GM19043 (cell line): ENCODE measurements at regions not wholly inside any gene's neighbourhood (a gene's known extent, or its start where the extent isn't known, plus 50 kb on each side); places are given as distances from the start of the nearest gene placed in this dataset.

Experiments
- ATAC-seq: cut with Tn5 transposase; IDR thresholded peaks from one replicate; pipeline ENCODE4 v1.9.1; 2021; ENCODE audit warnings: low read depth; ENCODE audit not compliant: unreplicated experiment

DNA sequence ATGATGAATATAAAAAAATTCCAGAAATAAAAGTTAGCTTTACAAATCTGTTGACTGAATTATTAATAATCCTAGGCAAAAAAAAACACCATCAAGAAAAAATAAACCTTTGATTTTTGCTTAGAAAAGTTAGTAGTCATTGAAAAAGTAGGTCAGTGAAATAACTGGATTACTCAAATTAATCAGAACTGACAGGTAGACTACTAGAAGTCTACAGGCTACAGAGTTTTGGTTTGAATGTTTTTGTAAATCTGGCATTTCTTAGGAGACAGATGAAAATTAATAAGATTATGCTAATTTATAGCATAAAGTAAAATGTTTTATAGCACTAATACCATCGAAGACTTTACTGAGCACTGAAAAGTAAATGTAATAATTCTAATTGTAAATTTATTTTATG is 511.9 kb downstream of the PTPRC start:
- ATAC-seq: no peak

DNA sequence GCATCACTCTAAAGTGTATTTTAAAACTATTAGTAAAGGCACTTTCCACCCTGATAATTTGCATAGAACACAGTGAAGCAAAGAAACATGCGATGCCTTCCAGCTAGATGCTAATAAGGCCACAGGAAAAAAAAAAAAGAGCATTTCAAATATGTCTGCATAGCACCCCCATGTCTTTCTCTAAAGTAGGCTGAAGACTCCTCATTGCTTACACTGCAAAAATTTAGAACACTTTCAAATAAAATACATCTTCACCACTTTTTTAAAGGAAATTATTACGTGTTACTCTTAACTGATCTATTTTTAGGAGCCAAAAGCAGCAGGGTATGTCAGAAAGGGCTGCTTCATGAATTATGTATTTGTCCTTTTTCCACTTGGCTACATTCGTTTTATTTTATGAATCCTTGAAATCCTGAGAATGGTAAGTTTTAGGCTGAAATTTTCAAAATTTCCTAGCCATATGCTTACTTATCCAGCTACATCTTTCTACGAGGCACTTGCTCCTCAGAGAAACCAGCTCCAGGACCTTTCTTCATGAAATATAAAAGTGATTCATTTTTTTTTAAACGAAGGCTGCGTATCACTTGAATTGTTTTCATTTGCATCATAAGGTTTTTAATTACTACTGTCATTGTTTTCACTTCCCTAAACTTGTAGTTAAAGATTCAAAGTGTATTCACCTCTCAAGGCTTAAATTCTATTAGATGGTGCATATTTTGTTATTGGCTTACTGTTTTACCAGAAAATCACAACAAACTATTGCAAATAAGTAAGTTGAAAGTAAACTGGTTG is 513.0 kb downstream of the PTPRC start:
- peak; percentile 69 for ATAC-seq

DNA sequence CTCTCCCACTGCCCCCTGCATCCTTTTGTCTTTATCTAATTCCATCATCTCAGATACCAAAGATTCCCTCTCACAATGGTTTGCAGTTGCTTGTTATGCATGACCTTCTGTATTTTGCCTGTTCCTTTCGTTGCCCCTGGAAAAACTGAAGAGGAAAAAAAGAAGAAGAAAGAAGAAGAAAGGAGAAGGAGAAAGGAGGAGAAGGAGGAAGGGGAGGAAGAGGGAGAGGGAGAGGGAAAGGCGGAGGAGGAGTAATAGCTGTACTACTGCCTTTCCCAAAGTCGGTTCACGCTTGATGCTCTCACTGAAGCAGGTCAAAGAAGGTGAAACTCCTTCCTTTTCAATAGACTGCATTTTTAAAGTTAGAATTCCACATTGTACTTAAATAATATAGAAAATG is 513.8 kb downstream of the PTPRC start:
- no peak for ATAC-seq

GRCh38 chr1:199155166-199156019 is 516.6 kb downstream of the PTPRC start:
- no peak for ATAC-seq

DNA sequence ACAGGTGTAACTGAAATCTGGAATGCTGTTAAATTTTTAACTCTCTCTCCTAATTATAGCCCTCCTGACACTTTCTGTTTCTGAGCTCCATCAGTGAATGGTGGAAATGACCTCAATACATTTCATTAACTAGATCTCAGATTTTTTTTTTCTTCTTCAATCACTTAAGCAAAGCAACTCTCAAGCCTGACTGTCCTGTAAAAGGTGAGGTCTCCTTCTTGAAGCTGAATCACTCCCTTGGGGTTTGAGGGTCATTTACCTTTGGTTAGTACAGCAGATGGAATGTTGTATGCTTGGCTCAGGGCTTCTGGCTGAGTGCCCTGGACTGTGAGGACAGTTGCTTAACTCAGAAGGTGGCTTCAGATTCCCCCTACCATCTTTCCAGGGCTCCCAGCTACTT is 518.7 kb downstream of the PTPRC start:
- ATAC-seq: no peak

DNA sequence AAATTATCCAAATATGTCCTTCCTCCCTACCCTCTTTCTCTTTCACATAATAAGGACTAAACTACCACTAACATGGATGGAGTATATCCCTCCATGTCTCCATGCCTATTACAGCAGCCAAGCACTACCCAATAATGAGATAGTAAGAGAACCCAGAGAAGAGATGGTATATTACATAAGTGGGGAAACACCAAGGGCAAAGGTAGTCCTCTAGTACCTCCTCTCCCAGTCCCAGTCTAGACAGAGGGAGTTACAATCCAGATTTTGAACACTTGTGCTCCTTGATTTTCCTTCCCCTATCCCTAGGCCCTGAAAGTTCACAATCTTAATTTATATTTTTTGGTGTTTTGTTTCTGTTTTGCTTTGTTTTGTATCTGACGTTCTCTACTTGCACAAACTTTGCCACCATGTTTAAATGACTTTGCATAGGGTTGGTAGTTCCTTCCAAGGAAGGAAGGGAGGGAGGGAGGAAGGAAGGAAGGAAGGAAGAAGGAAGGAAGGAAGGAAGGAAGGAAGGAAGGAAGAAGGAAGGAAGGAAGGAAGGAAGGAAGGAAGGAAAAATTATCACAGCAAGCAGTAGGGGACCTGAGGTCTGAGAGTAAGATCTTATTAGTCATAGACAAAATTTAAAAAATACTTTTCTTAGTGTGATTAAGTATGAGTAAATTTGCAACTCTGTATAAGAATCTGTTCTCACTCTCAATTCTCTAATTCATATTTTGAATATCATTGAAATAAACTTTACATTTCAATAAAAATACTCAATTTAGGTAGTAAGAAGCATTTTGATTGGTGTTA is 521.9 kb downstream of the PTPRC start:
- ATAC-seq: no peak

GRCh38 chr1:199161319-199161680 is 522.5 kb downstream of the PTPRC start:
- ATAC-seq: no peak

DNA sequence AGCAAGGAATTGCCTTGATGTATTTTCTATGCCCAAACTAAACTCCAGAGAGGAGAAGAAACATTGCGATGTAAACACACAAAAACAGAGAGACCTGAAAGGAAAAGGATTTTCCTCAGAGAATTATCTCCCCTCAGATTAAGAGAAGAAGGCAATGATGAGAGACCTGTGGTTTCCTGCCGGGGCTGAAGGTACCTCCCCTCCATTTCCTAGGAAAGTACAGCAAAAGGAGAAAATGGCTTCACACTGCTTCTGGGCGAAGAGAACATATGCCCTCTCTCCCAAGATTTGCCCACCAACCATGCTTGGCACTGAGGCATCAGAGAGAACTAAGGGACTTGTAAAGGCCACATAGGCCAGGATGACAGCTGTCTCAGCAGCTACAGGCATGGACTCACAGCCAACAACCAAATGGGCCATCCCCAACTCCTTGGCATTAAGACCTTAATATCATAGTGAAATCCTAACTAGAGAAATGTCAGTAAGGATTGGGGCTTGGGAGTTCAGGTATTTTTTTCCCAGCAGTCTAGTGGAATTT is 523.0 kb downstream of the PTPRC start:
- no peak for ATAC-seq

GRCh38 chr1:199163267-199163666 is 524.4 kb downstream of the PTPRC start:
- no peak for ATAC-seq

DNA sequence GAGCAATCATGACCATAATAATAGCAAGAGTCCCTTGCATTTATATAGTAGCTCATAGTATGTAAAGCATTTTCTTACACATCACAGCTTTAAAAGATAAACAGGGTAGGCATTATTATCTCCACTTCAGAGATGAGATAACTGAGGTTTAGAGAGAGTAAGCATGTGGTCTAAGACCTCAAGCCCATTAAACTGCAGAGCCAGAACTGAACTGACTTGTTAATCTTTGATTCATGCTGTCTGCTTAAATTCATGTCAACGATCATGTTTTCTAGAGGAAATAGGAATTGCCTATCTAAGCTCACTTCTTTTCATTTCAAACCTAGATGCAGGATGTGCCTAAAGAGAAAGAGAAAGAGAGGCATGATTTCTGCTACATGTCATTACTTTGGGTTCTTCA is 524.8 kb downstream of the PTPRC start:
- ATAC-seq: no peak

DNA sequence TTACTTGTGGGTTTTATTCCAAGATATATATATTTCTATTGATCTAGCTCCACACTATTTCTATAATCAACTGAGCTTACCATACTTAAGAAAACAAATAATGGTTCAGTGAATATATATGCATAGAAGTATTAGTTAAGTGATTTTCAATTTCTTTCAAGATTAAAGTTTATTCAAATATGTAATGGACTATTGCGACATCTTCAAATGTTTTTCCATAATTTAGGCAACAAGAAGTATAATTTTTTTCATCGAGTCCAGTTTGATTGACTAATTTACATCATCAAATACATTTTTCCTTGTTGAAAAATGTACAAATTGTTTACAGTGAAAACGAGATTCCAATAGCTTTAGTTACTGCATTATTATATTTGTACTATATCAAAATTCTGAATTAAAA is 528.6 kb downstream of the PTPRC start:
- ATAC-seq: no peak

DNA sequence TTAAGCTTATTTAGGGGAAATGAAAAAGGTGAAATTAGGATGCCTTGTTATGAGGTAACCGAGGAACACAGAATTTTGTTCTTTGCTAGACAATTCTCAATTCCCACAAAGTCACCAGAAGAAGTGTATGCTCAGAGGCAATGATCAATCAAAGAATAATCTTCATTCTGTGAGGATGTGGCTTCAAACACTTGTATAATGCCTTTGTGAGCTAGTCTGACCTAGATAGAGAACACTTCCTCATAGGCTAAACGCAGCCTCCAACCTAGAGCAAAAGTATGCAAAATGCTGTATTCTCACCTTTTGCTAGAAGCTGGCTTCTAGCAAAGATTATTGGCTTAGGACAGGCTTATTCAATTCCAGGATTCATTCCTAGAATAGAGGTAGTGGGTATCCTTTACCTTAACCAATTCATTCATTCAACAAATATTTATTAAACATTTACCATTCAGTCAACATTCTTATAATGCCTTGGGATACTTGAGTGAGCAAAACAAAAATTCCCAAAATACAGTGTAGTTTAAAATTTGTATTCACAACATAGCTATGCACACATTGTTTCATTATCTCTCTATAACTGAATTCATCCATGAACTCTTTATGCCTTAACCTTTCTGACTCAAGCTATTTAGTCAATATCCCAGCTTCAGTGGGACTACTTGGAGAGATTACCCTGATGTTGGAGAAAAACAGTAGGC is 530.2 kb downstream of the PTPRC start:
- ATAC-seq: no peak

- ATAC-seq: no peak
These were observed 531.9 kb downstream of the PTPRC start for GRCh38 chr1:199170711-199171110.

DNA sequence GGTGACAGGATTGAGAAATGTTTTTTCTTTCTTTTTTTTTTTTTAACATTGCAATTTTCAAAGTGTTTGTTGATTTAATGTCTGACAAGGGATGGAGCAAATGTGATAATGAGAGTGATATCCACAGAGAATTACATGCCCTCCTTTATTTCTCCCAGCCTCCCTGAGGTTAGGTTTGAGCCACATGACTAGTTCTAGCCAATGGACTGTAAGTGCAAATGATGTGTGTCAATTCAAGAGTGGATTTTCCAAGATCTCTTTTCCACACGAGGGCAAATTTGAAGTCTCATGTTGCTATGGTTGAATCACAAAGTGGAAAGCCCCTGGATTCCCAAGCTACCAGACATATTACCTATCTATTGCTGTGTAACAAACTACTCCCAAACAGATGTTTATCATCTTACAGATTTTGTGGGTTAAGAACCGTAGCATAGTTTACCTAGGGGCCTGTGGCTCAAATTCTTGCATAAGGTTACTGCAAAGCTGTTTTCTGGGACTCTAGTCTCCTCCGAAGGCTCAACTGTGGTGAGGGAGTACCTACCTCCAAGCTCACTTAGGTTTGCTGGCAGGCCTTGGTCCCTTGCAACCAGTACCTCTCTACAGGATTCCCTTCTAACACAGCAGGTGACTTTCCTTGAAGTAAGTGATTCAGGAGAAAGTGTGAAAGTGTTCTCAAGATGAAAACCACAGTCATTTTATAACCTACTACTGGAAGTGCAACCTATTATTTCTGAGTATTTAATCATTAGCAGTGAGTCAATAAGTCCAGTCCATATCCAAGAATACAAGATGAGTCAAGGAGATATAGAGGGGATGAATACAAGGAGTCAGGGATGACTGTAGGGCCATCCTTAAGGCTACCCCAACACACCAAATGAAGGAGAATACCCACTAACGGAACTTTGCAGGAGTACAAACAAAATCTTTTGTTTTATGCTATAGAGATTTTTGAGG is 533.6 kb downstream of the PTPRC start:
- ATAC-seq: no peak

DNA sequence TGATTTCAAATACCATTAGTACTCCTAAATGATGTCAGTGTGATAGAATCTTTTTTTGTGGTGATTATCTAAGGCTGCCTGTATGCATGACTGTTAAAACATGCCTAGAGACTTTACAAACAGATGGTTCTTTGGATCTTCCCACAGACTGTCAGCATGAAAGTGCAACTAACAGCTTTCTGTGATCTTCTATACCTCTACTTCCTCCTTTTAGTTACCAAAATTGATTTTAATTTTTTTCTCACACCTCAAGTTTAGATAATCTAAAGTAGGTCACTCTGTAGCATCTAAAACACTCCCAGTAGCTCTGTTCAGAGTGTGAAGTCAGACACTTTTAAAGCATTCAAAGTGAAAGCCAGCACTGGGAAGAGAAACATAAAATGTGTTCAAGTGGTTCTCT is 534.5 kb downstream of the PTPRC start:
- ATAC-seq: peak; percentile 83

GRCh38 chr1:199174336-199174735 is 535.5 kb downstream of the PTPRC start:
- ATAC-seq: no peak

- no peak for ATAC-seq
These were observed 537.9 kb downstream of the PTPRC start for GRCh38 chr1:199176713-199177112.

- no peak for ATAC-seq
These were observed 538.4 kb downstream of the PTPRC start for GRCh38 chr1:199177241-199177640.

- no peak for ATAC-seq
These were observed 539.8 kb downstream of the PTPRC start for GRCh38 chr1:199178646-199179045.
